DND-41 (cell line): ENCODE measurements at regions not wholly inside any gene's neighbourhood (a gene's known extent, or its start where the extent isn't known, plus 50 kb on each side); places are given as distances from the start of the nearest gene placed in this dataset.
A peak's percentile ranks its signal among the peaks of the same experiment; 100 is the strongest.

Experiments used
- ATAC-seq: fragments of 200-7000 bp; cut with Tn5 transposase; 3 replicates; pipeline ENCODE4 v1.9.1; 2021; ENCODE audit warnings: low read depth; ENCODE audit not compliant: insufficient read depth
- DNase-seq: peaks from one replicate; pipeline ENCODE4 v3.0.0-alpha.2; 2020
- H2AFZ ChIP-seq: 2 replicates; pipeline ENCODE4 v1.6.0; 2012; ENCODE audit warnings: low read depth, low read length
- H3K27ac ChIP-seq: 2 replicates; pipeline ENCODE4 v1.5.1; 2012; ENCODE audit warnings: low read length, inconsistent platforms
- H3K27me3 ChIP-seq: fragments of 200-600 bp; sonication (generic); 2 replicates; pipeline ENCODE4 v1.6.0; 2012; ENCODE audit warnings: low read length, mild to moderate bottlenecking, inconsistent platforms; ENCODE audit not compliant: insufficient read depth, poor library complexity
- H3K36me3 ChIP-seq: 2 replicates; pipeline ENCODE4 v1.5.1; 2012; ENCODE audit warnings: low read length, inconsistent platforms; ENCODE audit not compliant: insufficient read depth
- H3K4me1 ChIP-seq: 2 replicates; pipeline ENCODE4 v1.5.1; 2012; ENCODE audit warnings: mild to moderate bottlenecking, low read length; ENCODE audit not compliant: insufficient read depth
- H3K4me2 ChIP-seq: 2 replicates; pipeline ENCODE4 v1.6.0; 2012; ENCODE audit warnings: mild to moderate bottlenecking, moderate library complexity, low read length, inconsistent platforms; ENCODE audit not compliant: insufficient read depth
- H3K4me3 ChIP-seq, 2 experiments: fragments of 200-600 bp in 1 of 2; shearing (Covaris generic) in 1 of 2; 2 replicates each; pipeline ENCODE4 v1.5.1; 2012 to 2016; ENCODE audit warnings: inconsistent platforms in 2 of 2, low read length in 2 of 2, mild to moderate bottlenecking in 2 of 2, low read depth in 1 of 2, moderate library complexity in 1 of 2
- H3K79me2 ChIP-seq: 2 replicates; pipeline ENCODE4 v1.6.0; 2012; ENCODE audit warnings: low read length, inconsistent platforms; ENCODE audit not compliant: insufficient read depth
- H3K9ac ChIP-seq: 2 replicates; pipeline ENCODE4 v1.6.0; 2012; ENCODE audit warnings: low read depth, mild to moderate bottlenecking, inconsistent platforms, low read length, moderate library complexity
- H3K9me3 ChIP-seq: 2 replicates; pipeline ENCODE4 v1.5.1; 2012; ENCODE audit warnings: low read length, moderate library complexity, mild to moderate bottlenecking, inconsistent platforms; ENCODE audit not compliant: insufficient read depth, severe bottlenecking
- H4K20me1 ChIP-seq: 2 replicates; pipeline ENCODE4 v1.6.0; 2012; ENCODE audit warnings: low read length; ENCODE audit not compliant: insufficient read depth
- CTCF ChIP-seq: IDR thresholded peaks from 2 replicates; pipeline ENCODE4 v1.5.1; 2012; ENCODE audit warnings: borderline replicate concordance, low read length, moderate library complexity, mild to moderate bottlenecking; ENCODE audit not compliant: poor library complexity, severe bottlenecking; ENCODE audit errors: extremely low read depth
- EZH2 ChIP-seq: IDR thresholded peaks from 3 replicates; pipeline ENCODE4 v1.6.1; 2012; ENCODE audit warnings: borderline replicate concordance, low read depth, mild to moderate bottlenecking, moderate library complexity, low read length, inconsistent platforms; ENCODE audit not compliant: severe bottlenecking

GRCh38 chr15:68502398-68502901 is 70.5 kb upstream of the ITGA11 start:
- H3K4me2 ChIP-seq = no peak overlapping the region
- no peaks in the 10 kb centered on the region for H4K20me1 ChIP-seq
- DNase-seq = no peak
- peaks cover 13% of the 10 kb centered on the region for H3K4me1 ChIP-seq
- H3K9ac ChIP-seq = no peak overlapping the region
- H2AFZ ChIP-seq = no peak overlapping the region
- H3K27ac ChIP-seq = no peak overlapping the region
- H3K27me3 ChIP-seq = peaks cover 2% of the 10 kb centered on the region
- no peak for ATAC-seq
- no peaks in the 10 kb centered on the region for H3K9me3 ChIP-seq
- TF ChIP-seq EZH2 (no peak), CTCF (no peak)
- no peaks in the 10 kb centered on the region for H3K36me3 ChIP-seq
- H3K4me3 ChIP-seq = no peak overlapping the region
- H3K79me2 ChIP-seq = no peaks in the 10 kb centered on the region

- no peak overlapping the region for H3K4me2 ChIP-seq
- DNase-seq (no peak), ATAC-seq (no peak)
- no peaks in the 10 kb centered on the region for H3K9me3 ChIP-seq
- H3K4me3 ChIP-seq = no peak overlapping the region
- no peaks in the 10 kb centered on the region for H3K79me2 ChIP-seq
- H3K36me3 ChIP-seq = no peaks in the 10 kb centered on the region
- H2AFZ ChIP-seq = no peak overlapping the region
- no peak overlapping the region for H3K27ac ChIP-seq
- TF ChIP-seq EZH2 (no peak), CTCF (no peak)
- no peaks in the 10 kb centered on the region for H4K20me1 ChIP-seq
- H3K9ac ChIP-seq = no peak overlapping the region
- peaks cover 13% of the 10 kb centered on the region for H3K4me1 ChIP-seq
- peaks cover 2% of the 10 kb centered on the region for H3K27me3 ChIP-seq
Observed at GRCh38 chr15:68503213-68503612, 71.2 kb upstream of the ITGA11 start.

- Histone ChIP-seq H2AFZ (peak overlapping the region; percentile 49), H3K27ac (no peak overlapping the region), H3K9ac (no peak overlapping the region), H3K27me3 (peaks cover 2% of the 10 kb centered on the region), H4K20me1 (no peaks in the 10 kb centered on the region), H3K4me1 (peaks cover 13% of the 10 kb centered on the region), H3K4me2 (peak overlapping the region; percentile 56), H3K36me3 (no peaks in the 10 kb centered on the region), H3K9me3 (no peaks in the 10 kb centered on the region), H3K4me3 (peak overlapping the region in 1 of 2 experiments; percentile 32; a peak in 2 of 4 replicates), H3K79me2 (no peaks in the 10 kb centered on the region)
- TF ChIP-seq CTCF (no peak), EZH2 (no peak)
- ATAC-seq (peak; percentile 89), DNase-seq (peak; percentile 45)
Observed at GRCh38 chr15:68503791-68504680, 72.1 kb upstream of the ITGA11 start.
